ENCODE measurements at regions not wholly inside any gene's neighbourhood (a gene's known extent, or its start where the extent isn't known, plus 50 kb on each side); places are given as distances from the start of the nearest gene placed in this dataset.

- H3K4me3 ChIP-seq (ENCODE audit: low read length), result no peak overlapping the region
- H3K27ac ChIP-seq (ENCODE audit: low read length), result no peak overlapping the region
- no peaks in the 10 kb centered on the region for H3K79me2 ChIP-seq (ENCODE audit: low read length)
- H3K4me2 ChIP-seq (ENCODE audit: low read length), result no peak overlapping the region
- no peak overlapping the region for H3K9ac ChIP-seq (ENCODE audit: low read length)
- H3K9me3 ChIP-seq (ENCODE audit: insufficient read depth, low read length), result no peaks in the 10 kb centered on the region
- TF ChIP-seq EZH2phosphoT487 (IDR thresholded peaks at IDR 0.05; ENCODE audit: low read depth), result no peak
- TF ChIP-seq, protein P1, sequence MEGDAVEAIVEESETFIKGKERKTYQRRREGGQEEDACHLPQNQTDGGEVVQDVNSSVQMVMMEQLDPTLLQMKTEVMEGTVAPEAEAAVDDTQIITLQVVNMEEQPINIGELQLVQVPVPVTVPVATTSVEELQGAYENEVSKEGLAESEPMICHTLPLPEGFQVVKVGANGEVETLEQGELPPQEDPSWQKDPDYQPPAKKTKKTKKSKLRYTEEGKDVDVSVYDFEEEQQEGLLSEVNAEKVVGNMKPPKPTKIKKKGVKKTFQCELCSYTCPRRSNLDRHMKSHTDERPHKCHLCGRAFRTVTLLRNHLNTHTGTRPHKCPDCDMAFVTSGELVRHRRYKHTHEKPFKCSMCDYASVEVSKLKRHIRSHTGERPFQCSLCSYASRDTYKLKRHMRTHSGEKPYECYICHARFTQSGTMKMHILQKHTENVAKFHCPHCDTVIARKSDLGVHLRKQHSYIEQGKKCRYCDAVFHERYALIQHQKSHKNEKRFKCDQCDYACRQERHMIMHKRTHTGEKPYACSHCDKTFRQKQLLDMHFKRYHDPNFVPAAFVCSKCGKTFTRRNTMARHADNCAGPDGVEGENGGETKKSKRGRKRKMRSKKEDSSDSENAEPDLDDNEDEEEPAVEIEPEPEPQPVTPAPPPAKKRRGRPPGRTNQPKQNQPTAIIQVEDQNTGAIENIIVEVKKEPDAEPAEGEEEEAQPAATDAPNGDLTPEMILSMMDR (IDR thresholded peaks at IDR 0.05; ENCODE audit: low read depth, low read length), result no peak
- H4K20me1 ChIP-seq (ENCODE audit: insufficient read depth, low read length), result no peaks in the 10 kb centered on the region
- H3K4me1 ChIP-seq (ENCODE audit: low read length), result no peaks in the 10 kb centered on the region
- H2AFZ ChIP-seq (ENCODE audit: low read depth, low read length), result no peak overlapping the region
- no peaks in the 10 kb centered on the region for H3K27me3 ChIP-seq (ENCODE audit: low read depth, low read length)
- no peaks in the 10 kb centered on the region for H3K36me3 ChIP-seq (replicated peaks; ENCODE audit: low read depth, low read length)
These were observed 343.7 kb upstream of the IRAK1BP1 start for GRCh38 chr6:78523622-78524021.

GRCh38 chr6:78525976-78526375, 341.4 kb upstream of the IRAK1BP1 start:
- no peak overlapping the region for H3K9ac ChIP-seq (ENCODE audit: low read length)
- no peak overlapping the region for H3K4me3 ChIP-seq (ENCODE audit: low read length)
- H3K27me3 ChIP-seq (ENCODE audit: low read depth, low read length), result no peaks in the 10 kb centered on the region
- no peaks in the 10 kb centered on the region for H3K79me2 ChIP-seq (ENCODE audit: low read length)
- H3K36me3 ChIP-seq (replicated peaks; ENCODE audit: low read depth, low read length), result no peaks in the 10 kb centered on the region
- H3K27ac ChIP-seq (ENCODE audit: low read length), result no peak overlapping the region
- no peaks in the 10 kb centered on the region for H4K20me1 ChIP-seq (ENCODE audit: insufficient read depth, low read length)
- H3K9me3 ChIP-seq (ENCODE audit: insufficient read depth, low read length), result no peaks in the 10 kb centered on the region
- H2AFZ ChIP-seq (ENCODE audit: low read depth, low read length), result no peak overlapping the region
- no peaks in the 10 kb centered on the region for H3K4me1 ChIP-seq (ENCODE audit: low read length)
- H3K4me2 ChIP-seq (ENCODE audit: low read length), result no peak overlapping the region
- no peak for TF ChIP-seq EZH2phosphoT487 (IDR thresholded peaks at IDR 0.05; ENCODE audit: low read depth)
- TF ChIP-seq, protein P1 (IDR thresholded peaks at IDR 0.05; ENCODE audit: low read depth, low read length), result no peak

- Histone ChIP-seq H4K20me1 (ENCODE audit: insufficient read depth, low read length) (no peaks in the 10 kb centered on the region), H3K9ac (ENCODE audit: low read length) (no peak overlapping the region), H3K9me3 (ENCODE audit: insufficient read depth, low read length) (no peaks in the 10 kb centered on the region), H3K27me3 (ENCODE audit: low read depth, low read length) (no peaks in the 10 kb centered on the region), H2AFZ (ENCODE audit: low read depth, low read length) (no peak overlapping the region), H3K36me3 (replicated peaks; ENCODE audit: low read depth, low read length) (no peaks in the 10 kb centered on the region), H3K27ac (ENCODE audit: low read length) (no peak overlapping the region), H3K4me3 (ENCODE audit: low read length) (no peak overlapping the region), H3K79me2 (ENCODE audit: low read length) (no peaks in the 10 kb centered on the region), H3K4me2 (ENCODE audit: low read length) (no peak overlapping the region), H3K4me1 (ENCODE audit: low read length) (no peaks in the 10 kb centered on the region)
- no peak for TF ChIP-seq EZH2phosphoT487 (IDR thresholded peaks at IDR 0.05; ENCODE audit: low read depth)
- TF ChIP-seq, protein P1 (IDR thresholded peaks at IDR 0.05; ENCODE audit: low read depth, low read length), result no peak
These were observed 340.9 kb upstream of the IRAK1BP1 start for GRCh38 chr6:78526432-78526831.

DNA sequence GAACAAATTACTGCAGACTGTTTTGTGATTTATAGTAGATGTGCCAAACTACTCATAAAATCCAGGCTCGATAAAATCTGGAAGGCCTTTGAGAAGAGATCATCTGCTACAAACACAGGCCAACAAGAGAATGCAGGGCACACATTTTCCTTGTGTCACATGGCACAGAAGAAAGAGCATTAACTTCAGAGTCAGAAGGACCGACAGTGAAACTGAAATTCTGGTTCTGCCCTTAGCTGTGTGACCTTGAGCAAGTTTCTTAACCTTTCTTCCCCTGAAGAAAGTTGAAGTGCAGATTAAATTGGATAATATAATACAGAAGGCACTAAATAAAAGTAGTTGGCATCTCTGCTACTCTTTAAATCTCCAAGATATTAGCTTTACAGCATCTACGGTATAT, 338.4 kb upstream of the IRAK1BP1 start:
- Histone ChIP-seq H2AFZ (ENCODE audit: low read depth, low read length) (no peak overlapping the region), H3K27me3 (ENCODE audit: low read depth, low read length) (no peaks in the 10 kb centered on the region), H3K4me3 (ENCODE audit: low read length) (no peak overlapping the region), H3K9ac (ENCODE audit: low read length) (no peak overlapping the region), H3K79me2 (ENCODE audit: low read length) (no peaks in the 10 kb centered on the region), H3K36me3 (replicated peaks; ENCODE audit: low read depth, low read length) (no peaks in the 10 kb centered on the region), H3K4me1 (ENCODE audit: low read length) (no peaks in the 10 kb centered on the region), H3K4me2 (ENCODE audit: low read length) (no peak overlapping the region), H3K9me3 (ENCODE audit: insufficient read depth, low read length) (no peaks in the 10 kb centered on the region), H3K27ac (ENCODE audit: low read length) (no peak overlapping the region), H4K20me1 (ENCODE audit: insufficient read depth, low read length) (no peaks in the 10 kb centered on the region)
- no peak for TF ChIP-seq EZH2phosphoT487 (IDR thresholded peaks at IDR 0.05; ENCODE audit: low read depth)
- TF ChIP-seq, protein P1 (IDR thresholded peaks at IDR 0.05; ENCODE audit: low read depth, low read length), result no peak
